OCI-LY1 (cell line): ENCODE measurements at regions not wholly inside any gene's neighbourhood (a gene's known extent, or its start where the extent isn't known, plus 50 kb on each side); places are given as distances from the start of the nearest gene placed in this dataset.

ENCODE experiments used
- H2AFZ ChIP-seq: fragments of 200-600 bp; sonication (generic), shearing (Covaris generic); 2 replicates; pipeline ENCODE4 v1.6.0; 2014; ENCODE audit warnings: antibody characterized with exemption, mild to moderate bottlenecking, low read length
- H3F3A ChIP-seq: fragments of 200-600 bp; sonication (generic), shearing (Covaris generic); 2 replicates; pipeline ENCODE4 v1.6.0; 2014; ENCODE audit warnings: mild to moderate bottlenecking, antibody characterized with exemption, low read length, moderate library complexity; ENCODE audit not compliant: insufficient read depth
- H3K27ac ChIP-seq: fragments of 200-600 bp; sonication (generic); 2 replicates; pipeline ENCODE4 v1.5.1; 2014; ENCODE audit warnings: low read length, mixed run types, mild to moderate bottlenecking, low read depth; ENCODE audit not compliant: poor library complexity, severe bottlenecking
- H3K27me3 ChIP-seq: fragments of 200-600 bp; sonication (generic); 2 replicates; pipeline ENCODE4 v1.6.0; 2014; ENCODE audit warnings: antibody characterized with exemption, mild to moderate bottlenecking, low read length, moderate library complexity; ENCODE audit not compliant: insufficient read depth
- H3K36me3 ChIP-seq: fragments of 200-600 bp; sonication (generic); 2 replicates; pipeline ENCODE4 v1.6.1; 2014; ENCODE audit warnings: mild to moderate bottlenecking, antibody characterized with exemption, low read length, moderate library complexity, mixed read lengths; ENCODE audit not compliant: insufficient read depth
- H3K4me1 ChIP-seq: fragments of 200-600 bp; sonication (generic); 2 replicates; pipeline ENCODE4 v1.5.1; 2014; ENCODE audit warnings: mild to moderate bottlenecking, low read length, moderate library complexity; ENCODE audit not compliant: insufficient read depth, severe bottlenecking
- H3K4me2 ChIP-seq: fragments of 200-600 bp; sonication (generic), shearing (Covaris generic); 2 replicates; pipeline ENCODE4 v1.6.1; 2014; ENCODE audit warnings: low read length
- H3K4me3 ChIP-seq: fragments of 200-600 bp; sonication (generic); 2 replicates; pipeline ENCODE4 v1.5.1; 2014; ENCODE audit warnings: low read length, low read depth, mild to moderate bottlenecking, mixed read lengths; ENCODE audit not compliant: poor library complexity, severe bottlenecking
- H3K79me2 ChIP-seq: fragments of 200-600 bp; shearing (Covaris generic); 2 replicates; pipeline ENCODE4 v1.6.1; 2016; ENCODE audit warnings: mixed run types, low read length, mixed read lengths; ENCODE audit not compliant: insufficient read depth
- H3K9ac ChIP-seq: fragments of 200-600 bp; sonication (generic), shearing (Covaris generic); 2 replicates; pipeline ENCODE4 v1.6.1; 2014; ENCODE audit warnings: mild to moderate bottlenecking, low read length, mixed read lengths
- H3K9me2 ChIP-seq: fragments of 200-600 bp; sonication (generic), shearing (Covaris generic); 2 replicates; pipeline ENCODE4 v1.6.1; 2014; ENCODE audit warnings: low read depth, mild to moderate bottlenecking, low read length, mixed read lengths
- H3K9me3 ChIP-seq: fragments of 200-600 bp; shearing (Covaris generic); 2 replicates; pipeline ENCODE4 v1.6.1; 2014; ENCODE audit warnings: low read length, mixed read lengths
- H4K20me1 ChIP-seq: fragments of 200-600 bp; sonication (generic), shearing (Covaris generic); 2 replicates; pipeline ENCODE4 v1.6.0; 2016; ENCODE audit warnings: mild to moderate bottlenecking, low read length; ENCODE audit not compliant: insufficient read depth
- EZH2 ChIP-seq: fragments of 200-600 bp; sonication (generic), shearing (Covaris generic); IDR thresholded peaks from 2 replicates; pipeline ENCODE4 v1.8.0; 2017; ENCODE audit warnings: borderline replicate concordance, mixed run types, mild to moderate bottlenecking, antibody characterized with exemption, low read length, moderate library complexity, mixed read lengths
- TF ChIP-seq, protein P1 (sequence below): fragments of 200-600 bp; sonication (generic), shearing (Covaris generic); IDR thresholded peaks from 2 replicates; pipeline ENCODE4 v1.5.1; 2017; ENCODE audit warnings: mild to moderate bottlenecking, antibody characterized with exemption, low read length, moderate library complexity, mixed read lengths

GRCh38 chr6:146980900-146981329 lies 223.3 kb upstream of the STXBP5 start:
- H3K4me3 ChIP-seq = no peak overlapping the region
- H3K4me2 ChIP-seq = no peak overlapping the region
- no peaks in the 10 kb centered on the region for H3K79me2 ChIP-seq
- no peaks in the 10 kb centered on the region for H3K4me1 ChIP-seq
- H3K27me3 ChIP-seq = no peaks in the 10 kb centered on the region
- no peaks in the 10 kb centered on the region for H3F3A ChIP-seq
- H3K27ac ChIP-seq = no peak overlapping the region
- no peaks in the 10 kb centered on the region for H4K20me1 ChIP-seq
- no peak for TF ChIP-seq EZH2
- TF ChIP-seq, protein P1, sequence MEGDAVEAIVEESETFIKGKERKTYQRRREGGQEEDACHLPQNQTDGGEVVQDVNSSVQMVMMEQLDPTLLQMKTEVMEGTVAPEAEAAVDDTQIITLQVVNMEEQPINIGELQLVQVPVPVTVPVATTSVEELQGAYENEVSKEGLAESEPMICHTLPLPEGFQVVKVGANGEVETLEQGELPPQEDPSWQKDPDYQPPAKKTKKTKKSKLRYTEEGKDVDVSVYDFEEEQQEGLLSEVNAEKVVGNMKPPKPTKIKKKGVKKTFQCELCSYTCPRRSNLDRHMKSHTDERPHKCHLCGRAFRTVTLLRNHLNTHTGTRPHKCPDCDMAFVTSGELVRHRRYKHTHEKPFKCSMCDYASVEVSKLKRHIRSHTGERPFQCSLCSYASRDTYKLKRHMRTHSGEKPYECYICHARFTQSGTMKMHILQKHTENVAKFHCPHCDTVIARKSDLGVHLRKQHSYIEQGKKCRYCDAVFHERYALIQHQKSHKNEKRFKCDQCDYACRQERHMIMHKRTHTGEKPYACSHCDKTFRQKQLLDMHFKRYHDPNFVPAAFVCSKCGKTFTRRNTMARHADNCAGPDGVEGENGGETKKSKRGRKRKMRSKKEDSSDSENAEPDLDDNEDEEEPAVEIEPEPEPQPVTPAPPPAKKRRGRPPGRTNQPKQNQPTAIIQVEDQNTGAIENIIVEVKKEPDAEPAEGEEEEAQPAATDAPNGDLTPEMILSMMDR = no peak
- no peaks in the 10 kb centered on the region for H3K36me3 ChIP-seq
- H3K9ac ChIP-seq = no peak overlapping the region
- H2AFZ ChIP-seq = no peak overlapping the region
- H3K9me2 ChIP-seq = no peaks in the 10 kb centered on the region
- no peaks in the 10 kb centered on the region for H3K9me3 ChIP-seq

DNA sequence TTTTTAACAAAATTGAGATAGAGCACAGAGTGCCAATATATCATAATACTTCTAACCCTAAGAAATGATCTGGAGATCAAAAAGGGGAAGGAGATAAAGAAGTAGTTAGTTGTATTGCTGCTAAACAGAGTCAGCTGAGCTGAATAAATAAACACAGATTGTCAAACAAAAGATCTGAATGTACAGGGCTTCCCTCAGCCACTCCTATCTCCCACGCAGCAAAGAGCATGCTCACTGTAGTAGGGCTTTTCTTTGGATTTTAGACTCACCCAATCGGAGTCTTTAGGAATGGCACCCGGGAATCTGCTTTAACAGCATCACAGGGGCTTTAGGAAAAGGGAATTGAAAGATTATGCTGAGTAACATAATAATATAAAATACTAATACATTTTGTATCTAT lies 222.2 kb upstream of the STXBP5 start:
- Histone ChIP-seq H3K27ac (no peak overlapping the region), H3K27me3 (no peaks in the 10 kb centered on the region), H3K79me2 (no peaks in the 10 kb centered on the region), H3K4me2 (no peak overlapping the region), H2AFZ (no peak overlapping the region), H3K36me3 (no peaks in the 10 kb centered on the region), H4K20me1 (no peaks in the 10 kb centered on the region), H3K4me1 (no peaks in the 10 kb centered on the region), H3K4me3 (no peak overlapping the region), H3F3A (no peaks in the 10 kb centered on the region), H3K9me2 (no peaks in the 10 kb centered on the region), H3K9ac (no peak overlapping the region), H3K9me3 (no peaks in the 10 kb centered on the region)
- no peak for TF ChIP-seq EZH2
- TF ChIP-seq, protein P1 = no peak

DNA sequence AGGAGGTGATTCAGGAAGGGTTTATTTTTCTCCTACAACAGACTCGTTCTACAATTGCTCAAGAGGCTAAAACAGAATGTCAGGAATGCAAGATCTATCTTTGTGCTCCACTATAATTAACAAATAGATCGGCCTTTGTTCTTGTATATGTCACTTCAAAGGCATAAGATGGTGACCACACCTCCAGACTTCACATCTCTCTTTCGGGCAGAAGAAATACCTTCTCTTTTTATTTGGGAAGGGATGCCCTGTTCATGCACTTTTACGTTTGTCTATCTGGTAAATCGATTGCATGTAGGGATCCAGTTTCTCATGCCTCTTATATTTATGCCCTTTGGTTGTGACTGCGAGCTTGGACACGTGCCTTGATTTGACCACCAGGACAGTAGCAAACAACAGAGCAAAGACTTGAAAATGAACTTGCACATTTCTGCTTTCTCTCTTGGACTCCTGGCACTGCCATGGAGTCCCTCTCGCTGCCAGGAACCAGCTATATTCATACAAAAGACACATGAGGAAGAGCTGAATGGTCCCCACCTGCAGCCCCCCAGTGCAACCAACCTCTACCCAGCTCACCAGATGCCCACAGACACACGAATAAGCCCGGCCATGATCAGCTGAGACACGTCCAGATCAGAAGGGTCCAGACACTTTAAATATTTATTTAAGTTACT lies 219.8 kb upstream of the STXBP5 start:
- no peaks in the 10 kb centered on the region for H3K4me1 ChIP-seq

More for the DNA sequence above, 219.8 kb upstream of the STXBP5 start:
- H2AFZ ChIP-seq = no peak overlapping the region
- no peaks in the 10 kb centered on the region for H4K20me1 ChIP-seq
- H3K36me3 ChIP-seq = no peaks in the 10 kb centered on the region
- no peak overlapping the region for H3K4me2 ChIP-seq
- H3K9ac ChIP-seq = no peak overlapping the region
- no peaks in the 10 kb centered on the region for H3F3A ChIP-seq
- no peaks in the 10 kb centered on the region for H3K79me2 ChIP-seq
- no peaks in the 10 kb centered on the region for H3K27me3 ChIP-seq
- no peaks in the 10 kb centered on the region for H3K9me3 ChIP-seq
- TF ChIP-seq EZH2 = no peak
- TF ChIP-seq, protein P1 = no peak
- H3K27ac ChIP-seq = no peak overlapping the region
- H3K9me2 ChIP-seq = no peaks in the 10 kb centered on the region
- H3K4me3 ChIP-seq = no peak overlapping the region
